IPS-18c (cell line): ENCODE measurements at regions not wholly inside any gene's neighbourhood (a gene's known extent, or its start where the extent isn't known, plus 50 kb on each side); places are given as distances from the start of the nearest gene placed in this dataset.

ENCODE experiments used
- H3K4me3 ChIP-seq: 2 replicates; pipeline ENCODE4 v1.7.0; 2013; ENCODE audit warnings: low read depth, mild to moderate bottlenecking, low read length, moderate library complexity; ENCODE audit not compliant: insufficient read depth
- H3K9me3 ChIP-seq: one replicate; pipeline ENCODE4 v1.6.1; 2013; ENCODE audit warnings: mild to moderate bottlenecking, low read length, moderate library complexity; ENCODE audit not compliant: control insufficient read depth, insufficient read depth

GRCh38 chr2:177161741-177162460 is 50.7 kb upstream of the HNRNPA3 start:
- H3K4me3 ChIP-seq = no peak overlapping the region

More at GRCh38 chr2:177161741-177162460, 50.7 kb upstream of the HNRNPA3 start:
- H3K9me3 ChIP-seq = no peaks in the 10 kb centered on the region
